ENCODE measurements at regions not wholly inside any gene's neighbourhood (a gene's known extent, or its start where the extent isn't known, plus 50 kb on each side); places are given as distances from the start of the nearest gene placed in this dataset.

- Histone ChIP-seq H3K4me1 (ENCODE audit: control insufficient read depth, insufficient read depth, low read length, unreplicated experiment) (no peaks in the 10 kb centered on the region), H3K36me3 (ENCODE audit: insufficient read depth, low read length) (no peaks in the 10 kb centered on the region), H3K27ac (ENCODE audit: low read depth, low read length) (no peak overlapping the region), H2AFZ (ENCODE audit: low read length, unreplicated experiment) (no peak overlapping the region), H3K27me3 (ENCODE audit: insufficient read depth, low read length) (no peaks in the 10 kb centered on the region), H3K4me3 (ENCODE audit: low read depth, low read length) (no peak overlapping the region), H3K79me2 (ENCODE audit: control insufficient read depth, insufficient read depth, low read length, unreplicated experiment) (no peaks in the 10 kb centered on the region)
Measured at GRCh38 chr18:77776104-77776503, 526.5 kb downstream of the GALR1 start.

DNA sequence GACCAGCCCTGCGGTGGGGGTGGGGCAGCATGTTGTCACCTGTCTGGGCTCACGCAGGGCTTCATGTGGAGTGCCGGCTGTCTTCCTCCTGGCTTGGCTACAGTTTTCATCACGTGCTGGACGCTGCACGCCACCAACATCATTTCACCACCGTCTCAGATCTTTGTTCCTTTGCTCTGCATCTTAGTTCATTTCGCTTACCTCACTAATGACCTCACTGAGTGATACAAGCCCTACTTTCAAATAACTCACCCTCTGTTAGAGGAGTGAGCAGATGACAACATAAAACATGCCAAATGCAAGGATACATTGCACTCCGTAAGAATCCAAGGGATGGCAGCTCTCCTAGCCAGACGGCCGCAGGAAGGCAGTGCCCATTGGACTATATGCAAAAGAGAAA is 527.5 kb downstream of the GALR1 start:
- no peak overlapping the region for H3K4me3 ChIP-seq (ENCODE audit: low read depth, low read length)
- no peak overlapping the region for H2AFZ ChIP-seq (ENCODE audit: low read length, unreplicated experiment)
- H3K27me3 ChIP-seq (ENCODE audit: insufficient read depth, low read length) = no peaks in the 10 kb centered on the region
- H3K4me1 ChIP-seq (ENCODE audit: control insufficient read depth, insufficient read depth, low read length, unreplicated experiment) = no peaks in the 10 kb centered on the region
- H3K27ac ChIP-seq (ENCODE audit: low read depth, low read length) = no peak overlapping the region
- H3K36me3 ChIP-seq (ENCODE audit: insufficient read depth, low read length) = no peaks in the 10 kb centered on the region
- no peaks in the 10 kb centered on the region for H3K79me2 ChIP-seq (ENCODE audit: control insufficient read depth, insufficient read depth, low read length, unreplicated experiment)

DNA sequence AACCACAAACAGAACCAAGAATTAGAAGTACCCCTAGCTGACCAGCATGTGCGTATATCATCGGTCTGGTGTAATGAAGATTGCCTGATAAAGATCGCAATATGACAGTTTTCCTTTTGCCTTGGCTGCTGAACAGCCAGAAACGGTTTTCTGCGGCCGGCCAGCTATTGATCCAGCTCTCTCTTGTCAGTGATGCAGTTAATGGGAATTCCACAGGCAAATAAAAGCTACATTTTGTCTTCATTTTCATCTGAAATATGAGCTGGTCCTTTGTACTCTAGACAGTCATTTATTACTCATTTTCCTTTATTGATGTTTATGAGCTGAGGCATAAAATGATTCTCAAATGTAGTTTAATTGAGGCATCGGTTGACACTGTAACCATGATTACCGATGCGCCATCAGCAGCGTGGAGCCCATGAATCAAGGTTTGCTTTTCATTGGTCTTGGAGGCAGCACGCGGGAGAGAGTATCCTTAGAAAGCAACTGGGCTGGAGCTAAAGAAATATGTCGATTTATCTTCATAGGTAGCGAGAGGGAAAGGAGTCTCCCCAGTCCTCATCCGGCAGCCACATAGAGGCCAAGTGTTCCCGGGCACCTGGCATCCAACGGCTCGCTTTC is 535.2 kb downstream of the GALR1 start:
- Histone ChIP-seq H3K4me3 (ENCODE audit: low read depth, low read length) (no peak overlapping the region), H2AFZ (ENCODE audit: low read length, unreplicated experiment) (no peak overlapping the region), H3K27me3 (ENCODE audit: insufficient read depth, low read length) (no peaks in the 10 kb centered on the region), H3K36me3 (ENCODE audit: insufficient read depth, low read length) (no peaks in the 10 kb centered on the region), H3K27ac (ENCODE audit: low read depth, low read length) (no peak overlapping the region), H3K79me2 (ENCODE audit: control insufficient read depth, insufficient read depth, low read length, unreplicated experiment) (no peaks in the 10 kb centered on the region), H3K4me1 (ENCODE audit: control insufficient read depth, insufficient read depth, low read length, unreplicated experiment) (no peaks in the 10 kb centered on the region)

GRCh38 chr18:77785415-77785975 is 535.8 kb downstream of the GALR1 start:
- no peaks in the 10 kb centered on the region for H3K4me1 ChIP-seq (ENCODE audit: control insufficient read depth, insufficient read depth, low read length, unreplicated experiment)
- no peaks in the 10 kb centered on the region for H3K36me3 ChIP-seq (ENCODE audit: insufficient read depth, low read length)
- H3K27ac ChIP-seq (ENCODE audit: low read depth, low read length) = no peak overlapping the region
- no peaks in the 10 kb centered on the region for H3K27me3 ChIP-seq (ENCODE audit: insufficient read depth, low read length)
- no peak overlapping the region for H2AFZ ChIP-seq (ENCODE audit: low read length, unreplicated experiment)
- no peaks in the 10 kb centered on the region for H3K79me2 ChIP-seq (ENCODE audit: control insufficient read depth, insufficient read depth, low read length, unreplicated experiment)
- no peak overlapping the region for H3K4me3 ChIP-seq (ENCODE audit: low read depth, low read length)

GRCh38 chr18:77803024-77803423 is 553.4 kb downstream of the GALR1 start:
- H3K4me3 ChIP-seq (ENCODE audit: low read depth, low read length) = no peak overlapping the region
- H3K27me3 ChIP-seq (ENCODE audit: insufficient read depth, low read length) = no peaks in the 10 kb centered on the region
- H3K27ac ChIP-seq (ENCODE audit: low read depth, low read length) = no peak overlapping the region
- no peaks in the 10 kb centered on the region for H3K79me2 ChIP-seq (ENCODE audit: control insufficient read depth, insufficient read depth, low read length, unreplicated experiment)
- no peak overlapping the region for H2AFZ ChIP-seq (ENCODE audit: low read length, unreplicated experiment)
- H3K36me3 ChIP-seq (ENCODE audit: insufficient read depth, low read length) = no peaks in the 10 kb centered on the region
- H3K4me1 ChIP-seq (ENCODE audit: control insufficient read depth, insufficient read depth, low read length, unreplicated experiment) = no peaks in the 10 kb centered on the region

- Histone ChIP-seq H3K4me1 (ENCODE audit: control insufficient read depth, insufficient read depth, low read length, unreplicated experiment) (no peaks in the 10 kb centered on the region), H3K27ac (ENCODE audit: low read depth, low read length) (no peak overlapping the region), H2AFZ (ENCODE audit: low read length, unreplicated experiment) (no peak overlapping the region), H3K27me3 (ENCODE audit: insufficient read depth, low read length) (no peaks in the 10 kb centered on the region), H3K79me2 (ENCODE audit: control insufficient read depth, insufficient read depth, low read length, unreplicated experiment) (no peaks in the 10 kb centered on the region), H3K4me3 (ENCODE audit: low read depth, low read length) (no peak overlapping the region), H3K36me3 (ENCODE audit: insufficient read depth, low read length) (no peaks in the 10 kb centered on the region)
Measured at GRCh38 chr18:77804382-77804781, 554.7 kb downstream of the GALR1 start.

GRCh38 chr18:77807650-77808049 is 558.0 kb downstream of the GALR1 start:
- Histone ChIP-seq H2AFZ (ENCODE audit: low read length, unreplicated experiment) (no peak overlapping the region), H3K27me3 (ENCODE audit: insufficient read depth, low read length) (no peaks in the 10 kb centered on the region), H3K4me3 (ENCODE audit: low read depth, low read length) (no peak overlapping the region), H3K27ac (ENCODE audit: low read depth, low read length) (no peak overlapping the region), H3K36me3 (ENCODE audit: insufficient read depth, low read length) (no peaks in the 10 kb centered on the region), H3K79me2 (ENCODE audit: control insufficient read depth, insufficient read depth, low read length, unreplicated experiment) (no peaks in the 10 kb centered on the region), H3K4me1 (ENCODE audit: control insufficient read depth, insufficient read depth, low read length, unreplicated experiment) (no peaks in the 10 kb centered on the region)

- H3K27ac ChIP-seq (ENCODE audit: low read depth, low read length) = no peak overlapping the region
- H3K36me3 ChIP-seq (ENCODE audit: insufficient read depth, low read length) = no peaks in the 10 kb centered on the region
- H2AFZ ChIP-seq (ENCODE audit: low read length, unreplicated experiment) = no peak overlapping the region
- no peaks in the 10 kb centered on the region for H3K27me3 ChIP-seq (ENCODE audit: insufficient read depth, low read length)
- H3K4me1 ChIP-seq (ENCODE audit: control insufficient read depth, insufficient read depth, low read length, unreplicated experiment) = no peaks in the 10 kb centered on the region
- no peak overlapping the region for H3K4me3 ChIP-seq (ENCODE audit: low read depth, low read length)
- no peaks in the 10 kb centered on the region for H3K79me2 ChIP-seq (ENCODE audit: control insufficient read depth, insufficient read depth, low read length, unreplicated experiment)
Measured at GRCh38 chr18:77811503-77811902, 561.9 kb downstream of the GALR1 start.

GRCh38 chr18:77815666-77816338 is 566.2 kb downstream of the GALR1 start:
- no peak overlapping the region for H3K4me3 ChIP-seq (ENCODE audit: low read depth, low read length)
- H3K36me3 ChIP-seq (ENCODE audit: insufficient read depth, low read length) = no peaks in the 10 kb centered on the region
- H3K27ac ChIP-seq (ENCODE audit: low read depth, low read length) = no peak overlapping the region
- H3K4me1 ChIP-seq (ENCODE audit: control insufficient read depth, insufficient read depth, low read length, unreplicated experiment) = no peaks in the 10 kb centered on the region
- no peaks in the 10 kb centered on the region for H3K79me2 ChIP-seq (ENCODE audit: control insufficient read depth, insufficient read depth, low read length, unreplicated experiment)
- H2AFZ ChIP-seq (ENCODE audit: low read length, unreplicated experiment) = no peak overlapping the region
- no peaks in the 10 kb centered on the region for H3K27me3 ChIP-seq (ENCODE audit: insufficient read depth, low read length)

- Histone ChIP-seq H3K27ac (ENCODE audit: low read depth, low read length) (no peak overlapping the region), H3K36me3 (ENCODE audit: insufficient read depth, low read length) (no peaks in the 10 kb centered on the region), H3K27me3 (ENCODE audit: insufficient read depth, low read length) (no peaks in the 10 kb centered on the region), H3K79me2 (ENCODE audit: control insufficient read depth, insufficient read depth, low read length, unreplicated experiment) (no peaks in the 10 kb centered on the region), H2AFZ (ENCODE audit: low read length, unreplicated experiment) (no peak overlapping the region), H3K4me3 (ENCODE audit: low read depth, low read length) (no peak overlapping the region), H3K4me1 (ENCODE audit: control insufficient read depth, insufficient read depth, low read length, unreplicated experiment) (no peaks in the 10 kb centered on the region)
Measured at GRCh38 chr18:77818328-77818727, 568.7 kb downstream of the GALR1 start.

GRCh38 chr18:77820472-77820871 is 570.8 kb downstream of the GALR1 start:
- H3K4me1 ChIP-seq (ENCODE audit: control insufficient read depth, insufficient read depth, low read length, unreplicated experiment) = no peaks in the 10 kb centered on the region
- no peak overlapping the region for H3K27ac ChIP-seq (ENCODE audit: low read depth, low read length)
- no peak overlapping the region for H2AFZ ChIP-seq (ENCODE audit: low read length, unreplicated experiment)
- no peaks in the 10 kb centered on the region for H3K79me2 ChIP-seq (ENCODE audit: control insufficient read depth, insufficient read depth, low read length, unreplicated experiment)
- no peak overlapping the region for H3K4me3 ChIP-seq (ENCODE audit: low read depth, low read length)
- no peaks in the 10 kb centered on the region for H3K36me3 ChIP-seq (ENCODE audit: insufficient read depth, low read length)
- no peaks in the 10 kb centered on the region for H3K27me3 ChIP-seq (ENCODE audit: insufficient read depth, low read length)
